GM23338 (cell line): ENCODE measurements at regions not wholly inside any gene's neighbourhood (a gene's known extent, or its start where the extent isn't known, plus 50 kb on each side); places are given as distances from the start of the nearest gene placed in this dataset.
A peak's percentile ranks its signal among the peaks of the same experiment; 100 is the strongest.
"Not testable (repeated sequence)": the region's sequence is repeated elsewhere in the genome, so short reads cannot be mapped to it uniquely, and the experiment has no call there.

ENCODE experiments used
- ATAC-seq: fragments of 200-7000 bp; cut with Tn5 transposase; 3 replicates; pipeline ENCODE4 v1.9.1; 2020
- DNase-seq: peaks from one replicate; pipeline ENCODE4 v3.0.0-alpha.2; 2015; ENCODE audit warnings: low spot score
- H2AFZ ChIP-seq: fragments of 200-600 bp; sonication (generic); 2 replicates; pipeline ENCODE4 v1.8.0; 2016; ENCODE audit warnings: antibody characterized with exemption, mild to moderate bottlenecking, moderate library complexity
- H3F3A ChIP-seq: fragments of 200-600 bp; sonication (generic); replicated peaks from 2 replicates; pipeline ENCODE4 v1.8.0; 2017; ENCODE audit warnings: antibody characterized with exemption, mixed run types, low read depth
- H3K27ac ChIP-seq: fragments of 200-600 bp; sonication (generic); 2 replicates; pipeline ENCODE4 v1.6.1; 2016; ENCODE audit warnings: low read depth
- H3K27me3 ChIP-seq: fragments of 200-600 bp; sonication (generic); 2 replicates; pipeline ENCODE4 v1.8.0; 2016; ENCODE audit warnings: mild to moderate bottlenecking, mixed run types, moderate library complexity; ENCODE audit not compliant: insufficient read depth
- H3K36me3 ChIP-seq: fragments of 200-600 bp; sonication (generic); 2 replicates; pipeline ENCODE4 v1.8.0; 2016; ENCODE audit warnings: mild to moderate bottlenecking; ENCODE audit not compliant: insufficient read depth
- H3K4me1 ChIP-seq: fragments of 200-600 bp; sonication (generic); 2 replicates; pipeline ENCODE4 v1.8.0; 2016; ENCODE audit warnings: mild to moderate bottlenecking, moderate library complexity; ENCODE audit not compliant: insufficient read depth
- H3K4me2 ChIP-seq: fragments of 200-600 bp; sonication (generic); 2 replicates; pipeline ENCODE4 v1.7.1; 2017; ENCODE audit warnings: mixed run types
- H3K4me3 ChIP-seq: fragments of 200-600 bp; sonication (generic); 2 replicates; pipeline ENCODE4 v1.6.1; 2016; ENCODE audit warnings: mixed run types
- H3K79me2 ChIP-seq: fragments of 200-600 bp; sonication (generic); replicated peaks from 2 replicates; pipeline ENCODE4 v1.8.0; 2017; ENCODE audit warnings: mild to moderate bottlenecking; ENCODE audit not compliant: insufficient read depth
- H3K9me2 ChIP-seq: fragments of 200-600 bp; sonication (generic); 2 replicates; pipeline ENCODE4 v1.8.0; 2017; ENCODE audit not compliant: insufficient read depth
- H4K20me1 ChIP-seq: fragments of 200-600 bp; sonication (generic); replicated peaks from 2 replicates; pipeline ENCODE4 v1.8.0; 2017; ENCODE audit warnings: mild to moderate bottlenecking; ENCODE audit not compliant: insufficient read depth
- H3K27ac Mint-ChIP-seq: 2 replicates; pipeline ENCODE4 v1.8.0; 2020; ENCODE audit warnings: inconsistent platforms, mild to moderate bottlenecking, moderate library complexity, mixed read lengths
- H3K27me3 Mint-ChIP-seq: 3 replicates; pipeline ENCODE4 v1.8.0; 2022; ENCODE audit warnings: low read depth, mild to moderate bottlenecking, moderate library complexity, mixed read lengths, inconsistent platforms; ENCODE audit not compliant: insufficient read depth, poor library complexity
- H3K36me3 Mint-ChIP-seq: 3 replicates; pipeline ENCODE4 v1.8.0; 2021; ENCODE audit warnings: low read depth, mild to moderate bottlenecking, inconsistent platforms, moderate library complexity, mixed read lengths
- H3K4me1 Mint-ChIP-seq: 3 replicates; pipeline ENCODE4 v1.8.0; 2020; ENCODE audit warnings: mild to moderate bottlenecking, inconsistent platforms, mixed read lengths
- H3K4me3 Mint-ChIP-seq: 3 replicates; pipeline ENCODE4 v1.8.0; 2021; ENCODE audit warnings: moderate library complexity, mild to moderate bottlenecking, inconsistent platforms, mixed read lengths
- H3K9me3 Mint-ChIP-seq: 3 replicates; pipeline ENCODE4 v1.8.0; 2020; ENCODE audit warnings: moderate library complexity, mild to moderate bottlenecking, inconsistent platforms, mixed read lengths
- CTCF ChIP-seq, 2 experiments: fragments of 200-600 bp in 1 of 2; sonication (generic) in 1 of 2; conservative IDR thresholded peaks; 2 replicates each; pipeline versions ENCODE4 v1.5.1 to v1.6.1; 2016 to 2017; ENCODE audit warnings: antibody characterized with exemption in 2 of 2, low read depth in 2 of 2, mild to moderate bottlenecking in 2 of 2, moderate library complexity in 1 of 2
- ETS1 ChIP-seq: IDR thresholded peaks from 2 replicates; pipeline ENCODE4 v1.6.1; 2016; ENCODE audit warnings: antibody characterized with exemption
- EZH2 ChIP-seq: fragments of 200-600 bp; sonication (generic); IDR thresholded peaks from one replicate; pipeline ENCODE4 v1.8.0; 2017; ENCODE audit warnings: antibody characterized with exemption, mild to moderate bottlenecking, low read depth; ENCODE audit not compliant: unreplicated experiment
- JUNB ChIP-seq: IDR thresholded peaks from one replicate; pipeline ENCODE4 v1.6.1; 2016; ENCODE audit warnings: antibody characterized with exemption; ENCODE audit not compliant: unreplicated experiment
- NANOG ChIP-seq: IDR thresholded peaks from 2 replicates; pipeline ENCODE4 v1.6.1; 2016; ENCODE audit warnings: antibody characterized with exemption, borderline replicate concordance
- POLR2AphosphoS5 ChIP-seq: IDR thresholded peaks from 2 replicates; pipeline ENCODE4 v1.6.1; 2016; ENCODE audit warnings: antibody characterized with exemption, low read depth
- REST ChIP-seq: IDR thresholded peaks from one replicate; pipeline ENCODE4 v1.6.1; 2018; ENCODE audit warnings: antibody characterized with exemption; ENCODE audit not compliant: unreplicated experiment
- STAT1 ChIP-seq: IDR thresholded peaks from one replicate; pipeline ENCODE4 v1.6.1; 2016; ENCODE audit warnings: antibody characterized with exemption; ENCODE audit not compliant: unreplicated experiment
- ZNF331 ChIP-seq: fragments of 250-450 bp; sonication (Bioruptor Pico); IDR thresholded peaks from 2 replicates; pipeline ENCODE4 v1.5.0; 2020; ENCODE audit warnings: low read depth, mild to moderate bottlenecking, moderate library complexity

- not testable (repeated sequence) for H3K9me2 ChIP-seq, H3K4me2 ChIP-seq, H3K4me1 Mint-ChIP-seq, H3K4me3 ChIP-seq, H3K4me1 ChIP-seq, DNase-seq, H3K9me3 Mint-ChIP-seq, H3F3A ChIP-seq, H3K36me3 Mint-ChIP-seq, H3K27ac Mint-ChIP-seq, H3K36me3 ChIP-seq, H4K20me1 ChIP-seq, H3K27ac ChIP-seq, H3K27me3 ChIP-seq, H3K27me3 Mint-ChIP-seq, ATAC-seq, H3K4me3 Mint-ChIP-seq, H3K79me2 ChIP-seq
- peak overlapping the region; percentile 89; the same call in 1 of the 2 replicates for H2AFZ ChIP-seq
These were observed 130.8 kb upstream of the ACBD5 start for GRCh38 chr10:27371375-27371774.

- Histone ChIP-seq H3K27me3 (no peaks in the 10 kb centered on the region), H3K4me2 (no peak overlapping the region), H3K4me3 (no peak overlapping the region), H3K9me2 (no peaks in the 10 kb centered on the region), H3K27ac (no peak overlapping the region), H3K4me1 (no peaks in the 10 kb centered on the region), H4K20me1 (no peaks in the 10 kb centered on the region; the same call in 1 of the 2 replicates), H3K36me3 (no peaks in the 10 kb centered on the region), H2AFZ (peak overlapping the region; percentile 4; the same call in 1 of the 2 replicates), H3F3A (no peaks in the 10 kb centered on the region), H3K79me2 (no peaks in the 10 kb centered on the region)
- Mint-ChIP-seq H3K27me3 (no peaks in the 10 kb centered on the region), H3K4me3 (no peak overlapping the region), H3K27ac (no peak overlapping the region), H3K36me3 (no peaks in the 10 kb centered on the region), H3K9me3 (no peaks in the 10 kb centered on the region), H3K4me1 (no peaks in the 10 kb centered on the region)
- ATAC-seq, result no peak
- DNase-seq, result peak; percentile 35
- TF ChIP-seq CTCF (conservative IDR thresholded peaks at IDR 0.05; ENCODE audit: low read depth in 2 of 2), result peak; percentile 38 to 61
- TF ChIP-seq POLR2AphosphoS5, result no peak
These were observed 129.3 kb upstream of the ACBD5 start for GRCh38 chr10:27369880-27370279.

GRCh38 chr10:27368706-27369105 is 128.1 kb upstream of the ACBD5 start:
- no peak overlapping the region for H3K27ac Mint-ChIP-seq
- Histone ChIP-seq H3K4me3 (no peak overlapping the region), H2AFZ (no peak overlapping the region), H3K4me2 (no peak overlapping the region), H3K27me3 (no peaks in the 10 kb centered on the region), H3K4me1 (no peaks in the 10 kb centered on the region), H3K9me2 (no peaks in the 10 kb centered on the region), H3K27ac (no peak overlapping the region), H3K79me2 (no peaks in the 10 kb centered on the region), H4K20me1 (no peaks in the 10 kb centered on the region; the same call in 1 of the 2 replicates), H3K36me3 (no peaks in the 10 kb centered on the region), H3F3A (no peaks in the 10 kb centered on the region)
- ATAC-seq (no peak), DNase-seq (no peak)
- H3K36me3 Mint-ChIP-seq, result no peaks in the 10 kb centered on the region
- H3K4me1 Mint-ChIP-seq, result no peaks in the 10 kb centered on the region
- no peak overlapping the region for H3K4me3 Mint-ChIP-seq
- no peaks in the 10 kb centered on the region for H3K9me3 Mint-ChIP-seq
- no peaks in the 10 kb centered on the region for H3K27me3 Mint-ChIP-seq
- TF ChIP-seq ZNF331 (CRISPR knock-in tag), result no peak
- no peak for TF ChIP-seq NANOG
- TF ChIP-seq REST, result no peak
- TF ChIP-seq JUNB, result no peak
- TF ChIP-seq EZH2, result no peak
- TF ChIP-seq STAT1, result no peak
- TF ChIP-seq ETS1, result no peak
- TF ChIP-seq POLR2AphosphoS5, result no peak
